Esophagus muscularis mucosa (tissue), 4 donors: ENCODE measurements at regions not wholly inside any gene's neighbourhood (a gene's known extent, or its start where the extent isn't known, plus 50 kb on each side); places are given as distances from the start of the nearest gene placed in this dataset.

Experiments used
- EP300 ChIP-seq: sonication (generic); formaldehyde crosslinking; IDR thresholded peaks from one replicate; pipeline ENCODE4 v1.6.1; 2017; ENCODE audit warnings: antibody characterized with exemption
- POLR2A ChIP-seq: fragments of 450-650 bp; IDR thresholded peaks from one replicate; pipeline ENCODE4 v1.6.1; 2017; ENCODE audit warnings: antibody characterized with exemption, moderate library complexity, mild to moderate bottlenecking, low read depth
- POLR2AphosphoS5 ChIP-seq, 2 donors: sonication (generic); formaldehyde crosslinking; IDR thresholded peaks; one replicate each; pipeline ENCODE4 v1.6.1; 2017; ENCODE audit warnings: antibody characterized with exemption in 2 of 2
- TF ChIP-seq, protein P1 (sequence below), 3 experiments: fragments of 200-600 bp in 2 of 3; fragments of 450-650 bp in 1 of 3; sonication (generic) in 2 of 3; IDR thresholded peaks; one replicate each; pipeline ENCODE4 v1.5.1; 2017 to 2019; ENCODE audit warnings: antibody characterized with exemption in 3 of 3, mild to moderate bottlenecking in 2 of 3, moderate library complexity in 1 of 3

DNA sequence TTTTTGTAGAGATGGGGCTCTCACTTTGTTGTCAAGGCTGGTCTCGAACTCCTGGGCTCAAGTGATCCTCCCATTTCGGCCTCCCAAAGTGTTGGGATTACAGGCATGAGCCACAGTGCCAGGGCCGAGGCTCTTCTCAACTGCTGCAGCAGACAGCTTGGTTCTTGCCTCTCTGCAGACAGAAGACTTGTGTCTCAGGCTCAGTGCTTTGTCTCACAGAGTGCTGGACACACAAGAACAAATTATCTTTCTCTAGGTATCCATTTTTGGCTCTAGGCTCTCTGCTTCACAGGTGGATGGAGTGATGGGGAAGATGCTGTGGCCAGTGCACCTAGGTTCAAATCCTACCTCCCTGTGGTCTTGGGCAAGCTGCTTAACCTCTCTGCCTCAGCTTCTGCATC is 80.8 kb upstream of the RNU2-1 start:
- TF ChIP-seq, protein P1, sequence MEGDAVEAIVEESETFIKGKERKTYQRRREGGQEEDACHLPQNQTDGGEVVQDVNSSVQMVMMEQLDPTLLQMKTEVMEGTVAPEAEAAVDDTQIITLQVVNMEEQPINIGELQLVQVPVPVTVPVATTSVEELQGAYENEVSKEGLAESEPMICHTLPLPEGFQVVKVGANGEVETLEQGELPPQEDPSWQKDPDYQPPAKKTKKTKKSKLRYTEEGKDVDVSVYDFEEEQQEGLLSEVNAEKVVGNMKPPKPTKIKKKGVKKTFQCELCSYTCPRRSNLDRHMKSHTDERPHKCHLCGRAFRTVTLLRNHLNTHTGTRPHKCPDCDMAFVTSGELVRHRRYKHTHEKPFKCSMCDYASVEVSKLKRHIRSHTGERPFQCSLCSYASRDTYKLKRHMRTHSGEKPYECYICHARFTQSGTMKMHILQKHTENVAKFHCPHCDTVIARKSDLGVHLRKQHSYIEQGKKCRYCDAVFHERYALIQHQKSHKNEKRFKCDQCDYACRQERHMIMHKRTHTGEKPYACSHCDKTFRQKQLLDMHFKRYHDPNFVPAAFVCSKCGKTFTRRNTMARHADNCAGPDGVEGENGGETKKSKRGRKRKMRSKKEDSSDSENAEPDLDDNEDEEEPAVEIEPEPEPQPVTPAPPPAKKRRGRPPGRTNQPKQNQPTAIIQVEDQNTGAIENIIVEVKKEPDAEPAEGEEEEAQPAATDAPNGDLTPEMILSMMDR (IDR thresholded peaks at IDR 0.05) = no peak
- no peak for TF ChIP-seq EP300
- no peak for TF ChIP-seq POLR2A
- TF ChIP-seq POLR2AphosphoS5 (IDR thresholded peaks at IDR 0.05) = no peak
